GM21529 (cell line): ENCODE measurements at regions not wholly inside any gene's neighbourhood (a gene's known extent, or its start where the extent isn't known, plus 50 kb on each side); places are given as distances from the start of the nearest gene placed in this dataset.

Experiments used
- ATAC-seq: cut with Tn5 transposase; IDR thresholded peaks from one replicate; pipeline ENCODE4 v1.9.1; 2021; ENCODE audit not compliant: unreplicated experiment

- ATAC-seq, result no peak
These were observed 219.4 kb downstream of the BRD1 start for GRCh38 chr22:49608228-49608627.

GRCh38 chr22:49607821-49608220 is 219.9 kb downstream of the BRD1 start:
- ATAC-seq, result no peak

- no peak for ATAC-seq
These were observed 220.9 kb downstream of the BRD1 start for GRCh38 chr22:49606562-49607290.

- ATAC-seq, result no peak
These were observed 222.9 kb downstream of the BRD1 start for GRCh38 chr22:49604732-49605302.

GRCh38 chr22:49603016-49603415 is 224.7 kb downstream of the BRD1 start:
- no peak for ATAC-seq

- no peak for ATAC-seq
These were observed 225.2 kb downstream of the BRD1 start for GRCh38 chr22:49602481-49602880.

GRCh38 chr22:49601614-49602321 is 225.9 kb downstream of the BRD1 start:
- no peak for ATAC-seq

GRCh38 chr22:49600891-49601431 is 226.7 kb downstream of the BRD1 start:
- no peak for ATAC-seq

GRCh38 chr22:49600468-49600867 is 227.2 kb downstream of the BRD1 start:
- no peak for ATAC-seq

GRCh38 chr22:49599691-49600455 is 227.8 kb downstream of the BRD1 start:
- no peak for ATAC-seq

- no peak for ATAC-seq
These were observed 228.6 kb downstream of the BRD1 start for GRCh38 chr22:49599039-49599438.

- no peak for ATAC-seq
These were observed 229.3 kb downstream of the BRD1 start for GRCh38 chr22:49598338-49598737.

GRCh38 chr22:49597428-49598039 is 230.1 kb downstream of the BRD1 start:
- ATAC-seq, result no peak

GRCh38 chr22:49595465-49596078 is 232.1 kb downstream of the BRD1 start:
- no peak for ATAC-seq

- no peak for ATAC-seq
These were observed 233.6 kb downstream of the BRD1 start for GRCh38 chr22:49594078-49594477.

GRCh38 chr22:49593509-49593908 is 234.2 kb downstream of the BRD1 start:
- ATAC-seq, result no peak

GRCh38 chr22:49592780-49593501 is 234.7 kb downstream of the BRD1 start:
- no peak for ATAC-seq

- no peak for ATAC-seq
These were observed 236.7 kb downstream of the BRD1 start for GRCh38 chr22:49590851-49591445.

- no peak for ATAC-seq
These were observed 237.3 kb downstream of the BRD1 start for GRCh38 chr22:49590381-49590780.
